ENCODE measurements at regions not wholly inside any gene's neighbourhood (a gene's known extent, or its start where the extent isn't known, plus 50 kb on each side); places are given as distances from the start of the nearest gene placed in this dataset.

DNA sequence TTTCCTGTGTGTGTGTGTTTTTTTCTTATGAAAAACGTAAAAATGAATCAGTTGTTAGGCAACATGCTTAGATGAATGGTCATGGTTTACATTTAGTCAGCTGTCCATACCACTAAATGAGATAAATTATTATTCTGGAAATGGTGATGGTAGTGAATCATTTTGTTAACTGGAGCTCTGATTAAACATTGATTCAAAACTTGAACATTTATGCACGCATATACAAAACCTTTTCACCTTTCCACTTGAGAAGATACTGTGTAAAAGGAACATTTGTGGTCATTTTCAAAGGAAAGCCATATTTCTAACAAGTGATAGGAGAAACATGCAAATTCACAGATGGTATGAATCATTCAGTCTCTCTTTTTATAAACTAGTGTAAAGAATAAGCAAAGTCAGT is 162.0 kb downstream of the SLC25A46 start:
- TF ChIP-seq EZH2 (IDR thresholded peaks at IDR 0.05; ENCODE audit: low read length): no peak
- TF ChIP-seq, protein P1, sequence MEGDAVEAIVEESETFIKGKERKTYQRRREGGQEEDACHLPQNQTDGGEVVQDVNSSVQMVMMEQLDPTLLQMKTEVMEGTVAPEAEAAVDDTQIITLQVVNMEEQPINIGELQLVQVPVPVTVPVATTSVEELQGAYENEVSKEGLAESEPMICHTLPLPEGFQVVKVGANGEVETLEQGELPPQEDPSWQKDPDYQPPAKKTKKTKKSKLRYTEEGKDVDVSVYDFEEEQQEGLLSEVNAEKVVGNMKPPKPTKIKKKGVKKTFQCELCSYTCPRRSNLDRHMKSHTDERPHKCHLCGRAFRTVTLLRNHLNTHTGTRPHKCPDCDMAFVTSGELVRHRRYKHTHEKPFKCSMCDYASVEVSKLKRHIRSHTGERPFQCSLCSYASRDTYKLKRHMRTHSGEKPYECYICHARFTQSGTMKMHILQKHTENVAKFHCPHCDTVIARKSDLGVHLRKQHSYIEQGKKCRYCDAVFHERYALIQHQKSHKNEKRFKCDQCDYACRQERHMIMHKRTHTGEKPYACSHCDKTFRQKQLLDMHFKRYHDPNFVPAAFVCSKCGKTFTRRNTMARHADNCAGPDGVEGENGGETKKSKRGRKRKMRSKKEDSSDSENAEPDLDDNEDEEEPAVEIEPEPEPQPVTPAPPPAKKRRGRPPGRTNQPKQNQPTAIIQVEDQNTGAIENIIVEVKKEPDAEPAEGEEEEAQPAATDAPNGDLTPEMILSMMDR (optimal IDR thresholded peaks at IDR 0.05 in 1 of 3, IDR thresholded peaks at IDR 0.05 in 1 of 3, conservative IDR thresholded peaks at IDR 0.05 in 1 of 3; ENCODE audit: extremely low read depth in 1 of 3, insufficient read depth in 2 of 3, low read length in 3 of 3): no peak
